SK-N-SH treated with all-trans-retinoic acid at 6 μM for 48 hours (cell line): ENCODE measurements at regions not wholly inside any gene's neighbourhood (a gene's known extent, or its start where the extent isn't known, plus 50 kb on each side); places are given as distances from the start of the nearest gene placed in this dataset.

ENCODE experiments used
- ATAC-seq: fragments of 200-7000 bp; cut with Tn5 transposase; 3 replicates; pipeline ENCODE4 v1.9.1; 2020; ENCODE audit warnings: mild to moderate bottlenecking, moderate library complexity
- ARNTL ChIP-seq: fragments of 450-650 bp; formaldehyde crosslinking; IDR thresholded peaks from 2 replicates; pipeline ENCODE4 v1.5.0; 2020; ENCODE audit warnings: low read depth, mild to moderate bottlenecking, moderate library complexity, borderline replicate concordance
- BACH2 ChIP-seq: fragments of 250-450 bp; sonication (Bioruptor Pico); IDR thresholded peaks from 2 replicates; pipeline ENCODE4 v1.9.0; 2021; ENCODE audit warnings: mild to moderate bottlenecking, borderline replicate concordance
- CSDC2 ChIP-seq: fragments of 250-450 bp; sonication (Bioruptor Pico); IDR thresholded peaks from 2 replicates; pipeline ENCODE4 v1.5.0; 2020; ENCODE audit warnings: mild to moderate bottlenecking, moderate library complexity
- GLIS3 ChIP-seq: fragments of 250-450 bp; sonication (Bioruptor Pico); IDR thresholded peaks from 2 replicates; pipeline ENCODE4 v1.5.0; 2020; ENCODE audit warnings: mild to moderate bottlenecking, moderate library complexity
- OSR1 ChIP-seq: fragments of 250-450 bp; sonication (Bioruptor Pico); IDR thresholded peaks from 2 replicates; pipeline ENCODE4 v1.8.0; 2022; ENCODE audit warnings: moderate library complexity, mild to moderate bottlenecking, inconsistent platforms
- PATZ1 ChIP-seq: fragments of 250-450 bp; sonication (Bioruptor Pico); IDR thresholded peaks from 2 replicates; pipeline ENCODE4 v1.8.0; 2020; ENCODE audit warnings: mild to moderate bottlenecking, moderate library complexity, borderline replicate concordance
- PPARA ChIP-seq: fragments of 250-450 bp; sonication (Bioruptor Pico); IDR thresholded peaks from 2 replicates; pipeline ENCODE4 v1.5.0; 2020; ENCODE audit warnings: mild to moderate bottlenecking, borderline replicate concordance
- RARB ChIP-seq: fragments of 250-450 bp; sonication (Bioruptor Pico); IDR thresholded peaks from 2 replicates; pipeline ENCODE4 v1.8.0; 2021; ENCODE audit warnings: mild to moderate bottlenecking, moderate library complexity
- TCF4 ChIP-seq: fragments of 250-450 bp; sonication (Bioruptor Pico); IDR thresholded peaks from 2 replicates; pipeline ENCODE4 v1.8.0; 2021; ENCODE audit warnings: mild to moderate bottlenecking, moderate library complexity, borderline replicate concordance
- ZFP3 ChIP-seq: fragments of 250-450 bp; sonication (Bioruptor Pico); IDR thresholded peaks from 2 replicates; pipeline ENCODE4 v1.5.0; 2020; ENCODE audit warnings: mild to moderate bottlenecking, moderate library complexity
- ZFP30 ChIP-seq: fragments of 450-650 bp; formaldehyde crosslinking; IDR thresholded peaks from 2 replicates; pipeline ENCODE4 v1.5.0; 2022; ENCODE audit warnings: mild to moderate bottlenecking, moderate library complexity
- ZNF70 ChIP-seq: fragments of 450-650 bp; formaldehyde crosslinking; IDR thresholded peaks from 2 replicates; pipeline ENCODE4 v1.5.0; 2020; ENCODE audit warnings: mild to moderate bottlenecking, moderate library complexity
- ZNF8 ChIP-seq: fragments of 450-650 bp; formaldehyde crosslinking; IDR thresholded peaks from 2 replicates; pipeline ENCODE4 v1.5.0; 2020; ENCODE audit warnings: mild to moderate bottlenecking, moderate library complexity
- TF ChIP-seq, protein P1 (sequence below): fragments of 250-450 bp; sonication (Bioruptor Pico); IDR thresholded peaks from 2 replicates; pipeline ENCODE4 v1.5.1; 2020; ENCODE audit warnings: low read depth, mild to moderate bottlenecking, moderate library complexity
- TF ChIP-seq, protein P2 (sequence below): fragments of 250-450 bp; sonication (Bioruptor Pico); IDR thresholded peaks from 2 replicates; pipeline ENCODE4 v1.5.1; 2021; ENCODE audit warnings: mild to moderate bottlenecking, moderate library complexity
- TF ChIP-seq, protein P3 (sequence below): fragments of 250-450 bp; sonication (Bioruptor Pico); IDR thresholded peaks from 2 replicates; pipeline ENCODE4 v1.8.0; 2021; ENCODE audit warnings: low read depth, mild to moderate bottlenecking, moderate library complexity, borderline replicate concordance

GRCh38 chr11:43129329-43129728 is 182.5 kb upstream of the API5 start:
- TF ChIP-seq, protein P1, sequence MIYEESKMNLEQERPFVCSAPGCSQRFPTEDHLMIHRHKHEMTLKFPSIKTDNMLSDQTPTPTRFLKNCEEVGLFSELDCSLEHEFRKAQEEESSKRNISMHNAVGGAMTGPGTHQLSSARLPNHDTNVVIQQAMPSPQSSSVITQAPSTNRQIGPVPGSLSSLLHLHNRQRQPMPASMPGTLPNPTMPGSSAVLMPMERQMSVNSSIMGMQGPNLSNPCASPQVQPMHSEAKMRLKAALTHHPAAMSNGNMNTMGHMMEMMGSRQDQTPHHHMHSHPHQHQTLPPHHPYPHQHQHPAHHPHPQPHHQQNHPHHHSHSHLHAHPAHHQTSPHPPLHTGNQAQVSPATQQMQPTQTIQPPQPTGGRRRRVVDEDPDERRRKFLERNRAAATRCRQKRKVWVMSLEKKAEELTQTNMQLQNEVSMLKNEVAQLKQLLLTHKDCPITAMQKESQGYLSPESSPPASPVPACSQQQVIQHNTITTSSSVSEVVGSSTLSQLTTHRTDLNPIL = no peak
- TF ChIP-seq ZNF70 = no peak
- no peak for ATAC-seq

DNA sequence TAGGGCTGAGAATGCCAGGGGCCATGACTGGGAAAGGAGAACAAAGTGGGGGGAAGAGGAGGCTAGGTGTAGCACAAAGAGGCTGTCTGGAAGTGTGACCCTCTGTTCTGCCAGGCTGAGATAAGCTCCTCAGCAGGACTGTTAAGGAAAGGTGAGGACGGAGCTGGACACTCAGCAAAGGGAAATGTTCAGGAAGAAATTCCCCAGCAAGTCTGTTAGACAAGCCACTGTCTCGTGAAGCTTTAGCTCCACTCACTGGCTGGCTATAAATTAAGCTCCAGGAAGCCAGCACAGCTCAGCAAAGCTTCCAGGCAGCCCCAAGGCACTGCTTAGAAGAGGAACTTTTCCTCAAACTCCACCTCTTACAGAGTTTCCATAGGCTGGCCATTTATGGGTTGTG is 181.2 kb upstream of the API5 start:
- ATAC-seq = no peak
- no peak for TF ChIP-seq RARB (CRISPR knock-in tag)
- TF ChIP-seq, protein P2, sequence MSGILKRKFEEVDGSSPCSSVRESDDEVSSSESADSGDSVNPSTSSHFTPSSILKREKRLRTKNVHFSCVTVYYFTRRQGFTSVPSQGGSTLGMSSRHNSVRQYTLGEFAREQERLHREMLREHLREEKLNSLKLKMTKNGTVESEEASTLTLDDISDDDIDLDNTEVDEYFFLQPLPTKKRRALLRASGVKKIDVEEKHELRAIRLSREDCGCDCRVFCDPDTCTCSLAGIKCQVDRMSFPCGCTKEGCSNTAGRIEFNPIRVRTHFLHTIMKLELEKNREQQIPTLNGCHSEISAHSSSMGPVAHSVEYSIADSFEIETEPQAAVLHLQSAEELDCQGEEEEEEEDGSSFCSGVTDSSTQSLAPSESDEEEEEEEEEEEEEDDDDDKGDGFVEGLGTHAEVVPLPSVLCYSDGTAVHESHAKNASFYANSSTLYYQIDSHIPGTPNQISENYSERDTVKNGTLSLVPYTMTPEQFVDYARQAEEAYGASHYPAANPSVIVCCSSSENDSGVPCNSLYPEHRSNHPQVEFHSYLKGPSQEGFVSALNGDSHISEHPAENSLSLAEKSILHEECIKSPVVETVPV (CRISPR knock-in tag) = no peak
- no peak for TF ChIP-seq ZFP3 (CRISPR knock-in tag)
- TF ChIP-seq ZNF70 = no peak
- TF ChIP-seq OSR1 (CRISPR knock-in tag) = no peak
- TF ChIP-seq ZFP30 = no peak
- no peak for TF ChIP-seq PPARA (CRISPR knock-in tag)
- TF ChIP-seq PATZ1 (CRISPR knock-in tag) = no peak
- no peak for TF ChIP-seq TCF4 (CRISPR knock-in tag)
- no peak for TF ChIP-seq GLIS3

- TF ChIP-seq GLIS3 (no peak), ZFP3 (CRISPR knock-in tag) (no peak), PATZ1 (CRISPR knock-in tag) (no peak), ARNTL (CRISPR knock-in tag) (no peak), OSR1 (CRISPR knock-in tag) (no peak), BACH2 (CRISPR knock-in tag) (no peak), PPARA (CRISPR knock-in tag) (no peak)
- TF ChIP-seq, protein P1 = no peak
- TF ChIP-seq, protein P2 (CRISPR knock-in tag) = no peak
- TF ChIP-seq, protein P3, sequence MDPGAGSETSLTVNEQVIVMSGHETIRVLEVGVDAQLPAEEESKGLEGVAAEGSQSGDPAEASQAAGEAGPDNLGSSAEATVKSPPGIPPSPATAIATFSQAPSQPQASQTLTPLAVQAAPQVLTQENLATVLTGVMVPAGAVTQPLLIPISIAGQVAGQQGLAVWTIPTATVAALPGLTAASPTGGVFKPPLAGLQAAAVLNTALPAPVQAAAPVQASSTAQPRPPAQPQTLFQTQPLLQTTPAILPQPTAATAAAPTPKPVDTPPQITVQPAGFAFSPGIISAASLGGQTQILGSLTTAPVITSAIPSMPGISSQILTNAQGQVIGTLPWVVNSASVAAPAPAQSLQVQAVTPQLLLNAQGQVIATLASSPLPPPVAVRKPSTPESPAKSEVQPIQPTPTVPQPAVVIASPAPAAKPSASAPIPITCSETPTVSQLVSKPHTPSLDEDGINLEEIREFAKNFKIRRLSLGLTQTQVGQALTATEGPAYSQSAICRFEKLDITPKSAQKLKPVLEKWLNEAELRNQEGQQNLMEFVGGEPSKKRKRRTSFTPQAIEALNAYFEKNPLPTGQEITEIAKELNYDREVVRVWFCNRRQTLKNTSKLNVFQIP (CRISPR knock-in tag) = no peak
These were observed 175.7 kb upstream of the API5 start for GRCh38 chr11:43135966-43136534.

GRCh38 chr11:43138621-43139140 is 173.1 kb upstream of the API5 start:
- no peak for ATAC-seq
- TF ChIP-seq CSDC2 (CRISPR knock-in tag) = no peak
- TF ChIP-seq, protein P2 (CRISPR knock-in tag) = no peak
- TF ChIP-seq, protein P3 (CRISPR knock-in tag) = no peak
- no peak for TF ChIP-seq PPARA (CRISPR knock-in tag)
- TF ChIP-seq ZNF70 = no peak
- no peak for TF ChIP-seq GLIS3
- TF ChIP-seq ZNF8 (CRISPR knock-in tag) = no peak
- TF ChIP-seq BACH2 (CRISPR knock-in tag) = no peak
- TF ChIP-seq ZFP3 (CRISPR knock-in tag) = no peak
- no peak for TF ChIP-seq PATZ1 (CRISPR knock-in tag)

More at GRCh38 chr11:43135966-43136534, 175.7 kb upstream of the API5 start:
- no peak for ATAC-seq
